Bronchial epithelial cell (primary cell): ENCODE measurements at regions not wholly inside any gene's neighbourhood (a gene's known extent, or its start where the extent isn't known, plus 50 kb on each side); places are given as distances from the start of the nearest gene placed in this dataset.

ENCODE experiments used
- DNase-seq: peaks from one replicate; pipeline ENCODE4 v3.0.0-alpha.2; 2010; ENCODE audit warnings: low read depth
- FAIRE-seq: peaks from 2 replicates; lab custom pipeline; 2011; peaks lifted over from hg19 to GRCh38; lab: Jason Lieb, UNC
- H3K27me3 ChIP-seq: 2 replicates; pipeline ENCODE4 v1.5.1; 2011; ENCODE audit warnings: low read length; ENCODE audit not compliant: control insufficient read depth, insufficient read depth
- H3K36me3 ChIP-seq: 2 replicates; pipeline ENCODE4 v1.5.1; 2011; ENCODE audit warnings: low read length; ENCODE audit not compliant: control insufficient read depth, insufficient read depth
- H3K4me3 ChIP-seq: 2 replicates; pipeline ENCODE4 v1.5.1; 2011; ENCODE audit warnings: mild to moderate bottlenecking, low read depth, low read length, control low read depth
- TF ChIP-seq, protein P1 (sequence below): IDR thresholded peaks from 2 replicates; pipeline ENCODE4 v1.5.1; 2011; ENCODE audit warnings: mild to moderate bottlenecking, moderate library complexity, low read length, control low read depth, inconsistent platforms; ENCODE audit not compliant: insufficient read depth, severe bottlenecking

DNA sequence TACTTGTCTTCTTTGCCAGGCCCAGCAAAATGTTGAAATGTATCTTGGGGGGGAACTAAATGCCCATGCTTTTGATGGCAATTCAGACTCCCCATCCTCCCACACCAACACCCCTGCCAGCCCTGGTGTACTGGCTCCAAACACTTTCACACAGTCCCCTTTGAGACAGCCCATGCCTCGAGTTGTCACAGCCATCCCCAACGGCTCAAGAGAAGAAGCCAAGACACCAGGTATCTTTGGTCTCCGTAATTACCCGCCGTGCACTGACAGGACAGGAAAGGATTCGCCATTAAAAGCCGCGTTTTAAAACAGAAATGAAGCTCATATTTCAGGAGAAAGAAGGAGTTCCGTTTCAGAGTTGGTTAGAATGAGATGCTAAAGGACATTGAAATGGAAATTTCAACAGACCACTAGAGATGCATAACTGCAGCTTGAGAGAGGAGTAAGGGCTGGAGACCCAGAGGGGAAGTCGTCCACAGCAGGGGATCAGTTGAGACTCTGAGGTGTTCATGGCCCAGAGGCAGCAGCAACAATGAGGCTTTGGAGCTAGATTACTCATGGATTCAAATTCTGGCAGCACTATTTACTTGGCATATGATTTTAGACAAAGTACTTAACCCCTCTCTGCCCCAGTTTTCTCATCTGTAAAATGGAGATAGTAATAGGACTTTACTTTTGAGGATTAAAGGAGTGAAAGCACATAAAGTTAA, 63.5 kb upstream of the ADGRF1 start:
- no peaks in the 10 kb centered on the region for H3K27me3 ChIP-seq
- DNase-seq: no peak
- no peaks in the 10 kb centered on the region for H3K36me3 ChIP-seq
- FAIRE-seq: no peak
- TF ChIP-seq, protein P1, sequence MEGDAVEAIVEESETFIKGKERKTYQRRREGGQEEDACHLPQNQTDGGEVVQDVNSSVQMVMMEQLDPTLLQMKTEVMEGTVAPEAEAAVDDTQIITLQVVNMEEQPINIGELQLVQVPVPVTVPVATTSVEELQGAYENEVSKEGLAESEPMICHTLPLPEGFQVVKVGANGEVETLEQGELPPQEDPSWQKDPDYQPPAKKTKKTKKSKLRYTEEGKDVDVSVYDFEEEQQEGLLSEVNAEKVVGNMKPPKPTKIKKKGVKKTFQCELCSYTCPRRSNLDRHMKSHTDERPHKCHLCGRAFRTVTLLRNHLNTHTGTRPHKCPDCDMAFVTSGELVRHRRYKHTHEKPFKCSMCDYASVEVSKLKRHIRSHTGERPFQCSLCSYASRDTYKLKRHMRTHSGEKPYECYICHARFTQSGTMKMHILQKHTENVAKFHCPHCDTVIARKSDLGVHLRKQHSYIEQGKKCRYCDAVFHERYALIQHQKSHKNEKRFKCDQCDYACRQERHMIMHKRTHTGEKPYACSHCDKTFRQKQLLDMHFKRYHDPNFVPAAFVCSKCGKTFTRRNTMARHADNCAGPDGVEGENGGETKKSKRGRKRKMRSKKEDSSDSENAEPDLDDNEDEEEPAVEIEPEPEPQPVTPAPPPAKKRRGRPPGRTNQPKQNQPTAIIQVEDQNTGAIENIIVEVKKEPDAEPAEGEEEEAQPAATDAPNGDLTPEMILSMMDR: no peak
- no peak overlapping the region for H3K4me3 ChIP-seq

DNA sequence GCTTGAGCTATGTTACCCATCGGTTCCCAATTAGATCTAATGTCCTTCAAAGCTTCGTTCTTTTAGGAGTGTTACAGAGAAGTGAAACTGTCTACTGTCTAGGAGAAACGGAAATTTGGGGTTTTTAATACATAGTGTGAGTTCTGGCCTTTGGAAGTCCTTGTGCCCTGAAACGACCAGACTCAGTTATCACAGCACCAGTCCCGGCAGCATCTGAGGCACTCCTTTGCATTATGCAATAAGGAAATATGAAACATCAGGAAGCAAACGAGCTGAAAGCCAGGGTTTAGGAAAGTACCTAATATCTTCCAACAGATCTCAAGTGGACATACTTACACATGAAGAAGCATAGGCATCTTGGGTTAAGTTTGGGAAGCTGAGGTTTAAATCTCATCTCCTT, 61.8 kb upstream of the ADGRF1 start:
- Histone ChIP-seq H3K36me3 (no peaks in the 10 kb centered on the region), H3K27me3 (no peaks in the 10 kb centered on the region), H3K4me3 (no peak overlapping the region)
- FAIRE-seq (peak; percentile 83), DNase-seq (peak; percentile 90)
- TF ChIP-seq, protein P1: no peak

DNA sequence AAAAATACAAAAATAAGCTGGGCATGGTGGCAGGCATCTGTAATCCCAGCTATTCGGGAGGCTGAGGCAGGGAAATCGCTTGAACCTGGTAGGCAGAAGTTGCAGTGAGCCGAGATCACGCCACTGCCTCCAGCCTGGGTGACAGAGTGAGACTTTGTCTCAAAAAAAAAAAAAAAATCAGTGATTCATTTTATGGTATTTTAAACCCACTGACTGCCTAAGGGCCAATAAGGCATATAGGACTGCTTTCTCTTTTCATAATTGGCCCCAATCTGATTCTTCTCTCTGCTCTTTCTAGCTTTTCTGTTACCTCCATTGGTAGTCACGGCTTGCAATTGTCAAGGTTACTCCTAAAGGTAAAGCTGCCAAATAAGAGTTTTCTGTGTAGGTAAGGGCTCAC, 60.2 kb upstream of the ADGRF1 start:
- TF ChIP-seq, protein P1: no peak
- H3K4me3 ChIP-seq: no peak overlapping the region
- no peaks in the 10 kb centered on the region for H3K27me3 ChIP-seq
- H3K36me3 ChIP-seq: no peaks in the 10 kb centered on the region
- FAIRE-seq (no peak), DNase-seq (no peak)

DNA sequence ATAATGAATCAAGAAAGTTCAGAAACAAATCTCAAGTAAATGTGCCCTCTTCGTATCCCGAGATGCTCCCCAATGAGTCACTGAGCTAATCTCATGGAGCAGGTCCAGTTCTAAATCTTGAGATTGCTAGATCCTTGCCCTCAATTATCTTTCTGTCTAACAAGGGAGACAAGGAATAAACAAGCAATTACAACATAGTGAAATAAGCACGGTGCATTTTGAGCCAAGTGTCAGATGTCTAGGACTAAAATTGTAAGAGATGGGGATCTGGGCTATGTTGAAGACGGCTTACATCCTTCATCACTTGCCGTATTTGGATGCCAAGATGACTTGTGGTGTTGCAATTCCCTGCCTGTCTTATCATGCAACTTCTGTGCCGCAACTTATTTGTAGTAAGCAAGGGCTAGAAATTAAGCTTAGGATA, 56.5 kb upstream of the ADGRF1 start:
- TF ChIP-seq, protein P1: no peak
- DNase-seq: peak; percentile 95

DNA sequence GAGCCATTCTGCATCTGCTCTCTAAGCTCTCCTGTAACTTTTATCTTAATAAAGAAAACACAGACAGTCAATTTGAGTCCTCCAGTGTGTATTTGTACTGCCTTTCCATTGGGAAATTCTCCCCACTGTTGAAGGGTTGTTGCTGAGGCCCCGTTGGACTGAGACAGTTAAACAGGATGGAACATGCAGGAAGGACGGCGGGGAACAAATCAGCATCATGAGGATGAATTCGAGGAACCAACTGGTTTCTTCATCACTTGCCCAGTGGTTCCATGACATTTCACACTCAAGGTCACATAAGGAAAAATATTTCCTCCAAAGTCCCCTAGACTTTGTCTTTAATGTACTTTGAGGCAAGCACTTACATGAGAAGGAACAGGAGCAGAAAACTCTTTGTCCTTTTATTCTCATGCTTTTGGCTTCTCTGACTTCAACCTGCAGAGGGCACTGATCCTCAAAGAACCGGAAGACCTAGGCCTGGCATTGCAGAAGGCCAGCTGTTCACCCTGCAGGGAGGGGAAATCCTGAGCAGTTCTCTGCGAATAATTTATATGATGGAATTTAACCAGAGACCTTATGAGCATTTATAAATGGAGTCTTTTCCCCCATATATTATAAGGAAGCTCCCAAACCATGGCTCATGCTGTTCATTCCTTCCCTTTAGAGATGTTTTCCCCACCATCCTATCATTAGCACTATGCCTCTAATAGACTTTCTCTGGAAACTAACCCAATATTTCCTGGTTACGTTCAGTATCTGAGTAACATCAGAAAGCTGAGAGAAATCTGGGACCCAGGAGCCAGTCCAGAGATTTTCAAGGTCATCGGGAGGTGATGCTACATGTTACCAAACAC, 55.2 kb upstream of the ADGRF1 start:
- Histone ChIP-seq H3K27me3 (no peaks in the 10 kb centered on the region), H3K36me3 (no peaks in the 10 kb centered on the region), H3K4me3 (no peak overlapping the region)
- no peak for FAIRE-seq
- TF ChIP-seq, protein P1: peak; percentile 66
- DNase-seq: peak; percentile 86

More for the DNA sequence above, 56.5 kb upstream of the ADGRF1 start:
- no peaks in the 10 kb centered on the region for H3K36me3 ChIP-seq
- H3K4me3 ChIP-seq: no peak overlapping the region
- no peaks in the 10 kb centered on the region for H3K27me3 ChIP-seq
- peak; percentile 91 for FAIRE-seq
